Astrocyte (in vitro differentiated cells and primary cell): ENCODE measurements at regions not wholly inside any gene's neighbourhood (a gene's known extent, or its start where the extent isn't known, plus 50 kb on each side); places are given as distances from the start of the nearest gene placed in this dataset.

ENCODE experiments used
- DNase-seq: peaks from one replicate; pipeline ENCODE4 v3.0.0-alpha.2; 2010; ENCODE audit warnings: low read depth
- FAIRE-seq: peaks from 2 replicates; lab custom pipeline; 2011; peaks lifted over from hg19 to GRCh38; lab: Jason Lieb, UNC
- H2AFZ ChIP-seq: 2 replicates; pipeline ENCODE4 v1.6.0; 2012; ENCODE audit warnings: low read depth, low read length, inconsistent platforms
- H3K27ac ChIP-seq: 2 replicates; pipeline ENCODE4 v1.5.1; 2011; ENCODE audit warnings: low read depth, low read length, inconsistent platforms
- H3K27me3 ChIP-seq: 2 replicates; pipeline ENCODE4 v1.6.0; 2011; ENCODE audit warnings: low read length, inconsistent platforms; ENCODE audit not compliant: insufficient read depth
- H3K36me3 ChIP-seq: 2 replicates; pipeline ENCODE4 v1.5.1; 2011; ENCODE audit warnings: low read length, inconsistent platforms; ENCODE audit not compliant: insufficient read depth
- H3K4me1 ChIP-seq: 2 replicates; pipeline ENCODE4 v1.5.1; 2011; ENCODE audit warnings: low read length, inconsistent platforms; ENCODE audit not compliant: insufficient read depth
- H3K4me2 ChIP-seq: 2 replicates; pipeline ENCODE4 v1.6.0; 2012; ENCODE audit warnings: low read length, inconsistent platforms
- H3K4me3 ChIP-seq: 2 replicates; pipeline ENCODE4 v1.5.1; 2011; ENCODE audit warnings: low read depth, mild to moderate bottlenecking, low read length, inconsistent platforms; ENCODE audit not compliant: insufficient read depth
- H3K79me2 ChIP-seq: 2 replicates; pipeline ENCODE4 v1.6.0; 2012; ENCODE audit warnings: mild to moderate bottlenecking, low read length, inconsistent platforms; ENCODE audit not compliant: insufficient read depth
- H3K9ac ChIP-seq: 2 replicates; pipeline ENCODE4 v1.6.0; 2012; ENCODE audit warnings: mild to moderate bottlenecking, low read length, inconsistent platforms
- H3K9me3 ChIP-seq: 2 replicates; pipeline ENCODE4 v1.5.1; 2012; ENCODE audit warnings: low read depth, mild to moderate bottlenecking, low read length, inconsistent platforms; ENCODE audit not compliant: insufficient read depth
- H4K20me1 ChIP-seq: 2 replicates; pipeline ENCODE4 v1.6.0; 2012; ENCODE audit warnings: low read length, inconsistent platforms; ENCODE audit not compliant: insufficient read depth
- H3K27ac Mint-ChIP-seq: one replicate; pipeline ENCODE4 v1.8.0; 2021; ENCODE audit warnings: mild to moderate bottlenecking, mixed read lengths; ENCODE audit not compliant: unreplicated experiment
- H3K27me3 Mint-ChIP-seq: one replicate; pipeline ENCODE4 v1.8.0; 2021; ENCODE audit warnings: low read depth, mixed read lengths; ENCODE audit not compliant: unreplicated experiment
- H3K36me3 Mint-ChIP-seq: one replicate; pipeline ENCODE4 v1.8.0; 2021; ENCODE audit warnings: low read depth, mixed read lengths; ENCODE audit not compliant: unreplicated experiment
- H3K4me1 Mint-ChIP-seq: one replicate; pipeline ENCODE4 v1.8.0; 2021; ENCODE audit warnings: low read depth, mixed read lengths; ENCODE audit not compliant: unreplicated experiment
- H3K4me3 Mint-ChIP-seq: one replicate; pipeline ENCODE4 v1.8.0; 2021; ENCODE audit warnings: mild to moderate bottlenecking, moderate library complexity, mixed read lengths; ENCODE audit not compliant: unreplicated experiment
- H3K9me3 Mint-ChIP-seq: one replicate; pipeline ENCODE4 v1.8.0; 2021; ENCODE audit warnings: mild to moderate bottlenecking, mixed read lengths; ENCODE audit not compliant: unreplicated experiment
- EZH2 ChIP-seq: IDR thresholded peaks from 2 replicates; pipeline ENCODE4 v1.6.1; 2012; ENCODE audit warnings: mild to moderate bottlenecking, low read length, inconsistent platforms; ENCODE audit not compliant: insufficient read depth
- TF ChIP-seq, protein P1 (sequence below): IDR thresholded peaks from 2 replicates; pipeline ENCODE4 v1.5.1; 2011; ENCODE audit warnings: low read depth, mild to moderate bottlenecking, inconsistent platforms, low read length, moderate library complexity; ENCODE audit not compliant: insufficient read depth

DNA sequence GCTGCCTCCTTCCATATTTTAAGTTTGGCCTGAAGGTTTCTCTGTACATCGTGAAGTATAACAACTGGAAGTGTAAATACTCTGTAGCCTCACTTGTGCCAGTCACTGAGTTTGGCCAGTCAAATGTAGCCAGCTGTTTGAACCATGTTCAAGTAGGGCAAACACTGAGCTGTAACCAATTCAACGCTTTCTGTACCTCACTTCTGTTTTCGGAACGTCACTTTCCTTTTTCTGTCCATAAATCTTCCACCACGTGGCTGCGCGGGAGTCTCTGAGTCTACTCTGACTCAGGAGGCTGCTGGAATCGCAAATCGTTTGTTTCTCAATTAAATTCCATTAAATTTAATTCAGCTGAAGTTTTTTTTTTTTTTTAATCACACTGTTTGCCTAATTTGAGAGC lies 88.8 kb upstream of the RARB start:
- Histone ChIP-seq H3K9ac (no peak overlapping the region), H3K9me3 (no peaks in the 10 kb centered on the region), H3K4me2 (no peak overlapping the region), H2AFZ (no peak overlapping the region), H3K27ac (no peak overlapping the region), H4K20me1 (no peaks in the 10 kb centered on the region), H3K27me3 (no peaks in the 10 kb centered on the region), H3K4me3 (no peak overlapping the region), H3K79me2 (no peaks in the 10 kb centered on the region), H3K4me1 (no peaks in the 10 kb centered on the region), H3K36me3 (no peaks in the 10 kb centered on the region)
- FAIRE-seq: no peak
- TF ChIP-seq EZH2: no peak
- TF ChIP-seq, protein P1, sequence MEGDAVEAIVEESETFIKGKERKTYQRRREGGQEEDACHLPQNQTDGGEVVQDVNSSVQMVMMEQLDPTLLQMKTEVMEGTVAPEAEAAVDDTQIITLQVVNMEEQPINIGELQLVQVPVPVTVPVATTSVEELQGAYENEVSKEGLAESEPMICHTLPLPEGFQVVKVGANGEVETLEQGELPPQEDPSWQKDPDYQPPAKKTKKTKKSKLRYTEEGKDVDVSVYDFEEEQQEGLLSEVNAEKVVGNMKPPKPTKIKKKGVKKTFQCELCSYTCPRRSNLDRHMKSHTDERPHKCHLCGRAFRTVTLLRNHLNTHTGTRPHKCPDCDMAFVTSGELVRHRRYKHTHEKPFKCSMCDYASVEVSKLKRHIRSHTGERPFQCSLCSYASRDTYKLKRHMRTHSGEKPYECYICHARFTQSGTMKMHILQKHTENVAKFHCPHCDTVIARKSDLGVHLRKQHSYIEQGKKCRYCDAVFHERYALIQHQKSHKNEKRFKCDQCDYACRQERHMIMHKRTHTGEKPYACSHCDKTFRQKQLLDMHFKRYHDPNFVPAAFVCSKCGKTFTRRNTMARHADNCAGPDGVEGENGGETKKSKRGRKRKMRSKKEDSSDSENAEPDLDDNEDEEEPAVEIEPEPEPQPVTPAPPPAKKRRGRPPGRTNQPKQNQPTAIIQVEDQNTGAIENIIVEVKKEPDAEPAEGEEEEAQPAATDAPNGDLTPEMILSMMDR: no peak
- no peaks in the 10 kb centered on the region for H3K4me1 Mint-ChIP-seq
- no peaks in the 10 kb centered on the region for H3K9me3 Mint-ChIP-seq
- H3K27ac Mint-ChIP-seq: no peak overlapping the region
- no peak overlapping the region for H3K4me3 Mint-ChIP-seq
- H3K27me3 Mint-ChIP-seq: peaks cover 2% of the 10 kb centered on the region
- DNase-seq: peak; percentile 8
- H3K36me3 Mint-ChIP-seq: no peaks in the 10 kb centered on the region

DNA sequence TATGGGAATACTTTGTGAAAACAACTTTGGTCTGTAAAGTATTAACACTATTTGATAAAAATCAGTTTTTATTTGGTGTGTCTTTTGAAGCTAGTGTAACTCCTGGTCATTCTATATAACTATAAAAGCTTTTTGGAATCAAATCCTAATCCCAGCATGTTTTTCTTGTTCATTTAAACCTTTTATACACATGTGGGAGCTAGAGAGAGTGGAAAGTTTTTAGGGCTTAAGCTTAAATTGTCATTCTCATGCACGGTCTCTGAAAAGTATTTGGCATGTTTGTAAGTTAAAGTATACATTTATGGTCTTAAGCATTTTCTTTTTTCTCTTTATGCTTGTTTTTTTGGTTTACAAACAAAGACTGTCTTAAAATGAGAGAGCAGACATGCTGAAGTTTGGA lies 83.4 kb upstream of the RARB start:
- H4K20me1 ChIP-seq: no peaks in the 10 kb centered on the region
- H3K36me3 Mint-ChIP-seq: no peaks in the 10 kb centered on the region
- H3K27ac ChIP-seq: no peak overlapping the region
- no peak overlapping the region for H3K4me3 ChIP-seq
- no peaks in the 10 kb centered on the region for H3K9me3 ChIP-seq
- FAIRE-seq (no peak), DNase-seq (no peak)
- no peaks in the 10 kb centered on the region for H3K27me3 ChIP-seq
- H3K79me2 ChIP-seq: no peaks in the 10 kb centered on the region
- no peak overlapping the region for H3K27ac Mint-ChIP-seq
- no peaks in the 10 kb centered on the region for H3K4me1 ChIP-seq
- TF ChIP-seq, protein P1: no peak
- TF ChIP-seq EZH2: no peak
- peaks cover 2% of the 10 kb centered on the region for H3K4me1 Mint-ChIP-seq
- H3K36me3 ChIP-seq: no peaks in the 10 kb centered on the region
- no peak overlapping the region for H3K9ac ChIP-seq
- H2AFZ ChIP-seq: no peak overlapping the region
- H3K27me3 Mint-ChIP-seq: no peaks in the 10 kb centered on the region
- no peaks in the 10 kb centered on the region for H3K9me3 Mint-ChIP-seq
- no peak overlapping the region for H3K4me3 Mint-ChIP-seq
- no peak overlapping the region for H3K4me2 ChIP-seq

DNA sequence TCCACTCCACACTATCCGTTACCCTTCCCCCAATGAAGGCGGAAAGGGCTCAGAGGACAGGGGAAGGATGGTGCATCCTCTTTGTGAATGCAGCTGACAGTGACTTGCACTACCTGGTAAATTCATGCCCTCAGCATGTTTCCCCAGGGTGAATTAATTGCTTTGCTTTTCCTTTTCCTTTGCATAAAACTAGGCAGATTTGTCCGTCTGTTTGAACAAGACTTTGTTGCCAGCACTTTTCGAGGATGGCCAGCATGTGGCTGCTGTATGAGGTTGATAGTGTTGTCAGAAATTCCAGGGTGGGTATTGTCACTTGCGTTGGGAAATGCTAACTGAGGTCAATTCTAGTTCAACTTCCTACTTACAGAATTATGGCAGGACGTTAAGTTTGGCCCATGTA lies 79.0 kb upstream of the RARB start:
- TF ChIP-seq, protein P1: no peak
- TF ChIP-seq EZH2: no peak
- Mint-ChIP-seq H3K4me3 (no peak overlapping the region), H3K27ac (no peak overlapping the region), H3K4me1 (peaks cover 12% of the 10 kb centered on the region), H3K36me3 (no peaks in the 10 kb centered on the region), H3K27me3 (no peaks in the 10 kb centered on the region), H3K9me3 (peaks cover 1% of the 10 kb centered on the region)
- H4K20me1 ChIP-seq: no peaks in the 10 kb centered on the region
- no peaks in the 10 kb centered on the region for H3K79me2 ChIP-seq
- FAIRE-seq: no peak
- no peaks in the 10 kb centered on the region for H3K36me3 ChIP-seq
- no peak overlapping the region for H3K27ac ChIP-seq
- no peaks in the 10 kb centered on the region for H3K9me3 ChIP-seq
- no peak overlapping the region for H3K4me3 ChIP-seq
- H3K9ac ChIP-seq: no peak overlapping the region
- peaks cover under 1% of the 10 kb centered on the region for H3K4me1 ChIP-seq
- DNase-seq: no peak
- no peak overlapping the region for H3K4me2 ChIP-seq
- no peak overlapping the region for H2AFZ ChIP-seq
- no peaks in the 10 kb centered on the region for H3K27me3 ChIP-seq
